ENCODE measurements at regions not wholly inside any gene's neighbourhood (a gene's known extent, or its start where the extent isn't known, plus 50 kb on each side); places are given as distances from the start of the nearest gene placed in this dataset.

DNA sequence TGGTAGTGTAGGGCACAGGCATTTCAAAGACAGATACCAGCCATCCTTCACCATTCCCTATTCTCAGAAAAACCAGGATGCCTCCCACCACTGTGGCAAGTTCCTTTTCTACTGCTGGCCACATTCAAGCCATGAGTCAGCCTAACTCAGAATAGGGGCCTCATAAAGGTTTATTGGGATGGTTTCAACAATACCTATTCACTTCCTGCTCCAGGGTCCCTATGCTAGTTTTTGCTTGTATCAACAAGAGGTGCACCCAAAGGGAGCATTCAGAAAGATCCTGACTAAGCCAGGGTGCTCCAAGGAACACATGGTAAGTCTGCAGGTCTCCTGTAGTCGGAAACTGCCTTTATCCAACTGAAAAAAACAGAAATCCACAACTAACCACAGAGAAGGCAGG is 76.9 kb upstream of the EGR2 start:
- peaks cover 15% of the 10 kb centered on the region for H3K27me3 Mint-ChIP-seq (ENCODE audit: low read depth)

DNA sequence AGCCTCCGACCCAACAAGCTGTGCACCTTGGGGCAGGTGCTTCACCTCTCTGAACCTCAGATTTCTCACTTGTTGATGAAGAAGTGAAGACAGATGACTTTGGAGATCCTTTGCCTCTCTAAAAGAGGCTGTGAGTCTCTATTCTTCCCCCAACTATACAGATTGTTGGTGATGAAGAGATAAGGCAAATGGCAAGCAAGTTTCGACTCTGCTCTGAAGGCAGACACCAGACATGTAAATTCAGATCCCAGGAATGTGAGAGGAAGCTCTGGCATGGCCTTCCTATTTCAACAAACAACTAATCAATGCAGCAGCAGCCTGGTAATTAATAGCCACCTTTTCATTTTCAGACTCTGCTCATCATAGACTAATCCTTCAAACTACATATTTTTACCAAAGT is 74.2 kb upstream of the EGR2 start:
- TF ChIP-seq, protein P1, sequence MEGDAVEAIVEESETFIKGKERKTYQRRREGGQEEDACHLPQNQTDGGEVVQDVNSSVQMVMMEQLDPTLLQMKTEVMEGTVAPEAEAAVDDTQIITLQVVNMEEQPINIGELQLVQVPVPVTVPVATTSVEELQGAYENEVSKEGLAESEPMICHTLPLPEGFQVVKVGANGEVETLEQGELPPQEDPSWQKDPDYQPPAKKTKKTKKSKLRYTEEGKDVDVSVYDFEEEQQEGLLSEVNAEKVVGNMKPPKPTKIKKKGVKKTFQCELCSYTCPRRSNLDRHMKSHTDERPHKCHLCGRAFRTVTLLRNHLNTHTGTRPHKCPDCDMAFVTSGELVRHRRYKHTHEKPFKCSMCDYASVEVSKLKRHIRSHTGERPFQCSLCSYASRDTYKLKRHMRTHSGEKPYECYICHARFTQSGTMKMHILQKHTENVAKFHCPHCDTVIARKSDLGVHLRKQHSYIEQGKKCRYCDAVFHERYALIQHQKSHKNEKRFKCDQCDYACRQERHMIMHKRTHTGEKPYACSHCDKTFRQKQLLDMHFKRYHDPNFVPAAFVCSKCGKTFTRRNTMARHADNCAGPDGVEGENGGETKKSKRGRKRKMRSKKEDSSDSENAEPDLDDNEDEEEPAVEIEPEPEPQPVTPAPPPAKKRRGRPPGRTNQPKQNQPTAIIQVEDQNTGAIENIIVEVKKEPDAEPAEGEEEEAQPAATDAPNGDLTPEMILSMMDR (IDR thresholded peaks at IDR 0.05), result no peak
- no peak for DNase-seq (ENCODE audit: low spot score)
- H3K4me1 Mint-ChIP-seq (ENCODE audit: low read depth), result peaks cover 12% of the 10 kb centered on the region
- no peak overlapping the region for H3K27ac Mint-ChIP-seq (ENCODE audit: unreplicated experiment)
- H3K27me3 Mint-ChIP-seq (ENCODE audit: low read depth), result peaks cover 13% of the 10 kb centered on the region
- H3K9me3 Mint-ChIP-seq (ENCODE audit: low read depth), result no peaks in the 10 kb centered on the region
- no peak overlapping the region for H3K4me3 Mint-ChIP-seq (ENCODE audit: unreplicated experiment)
- no peaks in the 10 kb centered on the region for H3K36me3 Mint-ChIP-seq (ENCODE audit: low read depth)

More for the DNA sequence above, 76.9 kb upstream of the EGR2 start:
- TF ChIP-seq, protein P1 (IDR thresholded peaks at IDR 0.05), result no peak
- DNase-seq (ENCODE audit: low spot score), result no peak
- Mint-ChIP-seq H3K27ac (ENCODE audit: unreplicated experiment) (no peak overlapping the region), H3K36me3 (ENCODE audit: low read depth) (no peaks in the 10 kb centered on the region), H3K4me1 (ENCODE audit: low read depth) (no peaks in the 10 kb centered on the region), H3K9me3 (ENCODE audit: low read depth) (no peaks in the 10 kb centered on the region), H3K4me3 (ENCODE audit: unreplicated experiment) (no peak overlapping the region)

DNA sequence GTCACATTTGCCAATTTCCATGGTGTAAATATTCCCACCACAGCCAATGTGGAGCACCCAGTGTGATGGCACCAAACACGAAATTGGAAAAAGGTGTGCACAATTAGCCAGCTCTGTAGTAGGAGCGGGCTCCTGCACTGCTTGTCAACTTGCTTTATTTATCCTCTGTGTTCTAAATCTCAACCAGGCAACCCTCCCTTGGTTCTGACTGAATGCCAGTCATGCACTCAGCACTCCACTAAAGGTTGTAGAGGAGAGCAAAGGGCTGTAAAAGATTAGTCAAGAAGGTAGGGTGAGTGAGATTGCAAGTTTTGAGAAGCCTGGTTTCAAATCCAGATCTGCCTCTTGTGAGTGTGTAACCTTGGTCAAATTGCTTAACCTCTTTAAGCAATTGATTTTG is 71.5 kb upstream of the EGR2 start:
- no peak overlapping the region for H3K27ac Mint-ChIP-seq (ENCODE audit: unreplicated experiment)
- DNase-seq (ENCODE audit: low spot score), result no peak
- TF ChIP-seq, protein P1 (IDR thresholded peaks at IDR 0.05), result no peak
- peaks cover 15% of the 10 kb centered on the region for H3K4me1 Mint-ChIP-seq (ENCODE audit: low read depth)
- no peak overlapping the region for H3K4me3 Mint-ChIP-seq (ENCODE audit: unreplicated experiment)
- no peaks in the 10 kb centered on the region for H3K9me3 Mint-ChIP-seq (ENCODE audit: low read depth)
- H3K27me3 Mint-ChIP-seq (ENCODE audit: low read depth), result peaks cover 17% of the 10 kb centered on the region
- H3K36me3 Mint-ChIP-seq (ENCODE audit: low read depth), result no peaks in the 10 kb centered on the region

DNA sequence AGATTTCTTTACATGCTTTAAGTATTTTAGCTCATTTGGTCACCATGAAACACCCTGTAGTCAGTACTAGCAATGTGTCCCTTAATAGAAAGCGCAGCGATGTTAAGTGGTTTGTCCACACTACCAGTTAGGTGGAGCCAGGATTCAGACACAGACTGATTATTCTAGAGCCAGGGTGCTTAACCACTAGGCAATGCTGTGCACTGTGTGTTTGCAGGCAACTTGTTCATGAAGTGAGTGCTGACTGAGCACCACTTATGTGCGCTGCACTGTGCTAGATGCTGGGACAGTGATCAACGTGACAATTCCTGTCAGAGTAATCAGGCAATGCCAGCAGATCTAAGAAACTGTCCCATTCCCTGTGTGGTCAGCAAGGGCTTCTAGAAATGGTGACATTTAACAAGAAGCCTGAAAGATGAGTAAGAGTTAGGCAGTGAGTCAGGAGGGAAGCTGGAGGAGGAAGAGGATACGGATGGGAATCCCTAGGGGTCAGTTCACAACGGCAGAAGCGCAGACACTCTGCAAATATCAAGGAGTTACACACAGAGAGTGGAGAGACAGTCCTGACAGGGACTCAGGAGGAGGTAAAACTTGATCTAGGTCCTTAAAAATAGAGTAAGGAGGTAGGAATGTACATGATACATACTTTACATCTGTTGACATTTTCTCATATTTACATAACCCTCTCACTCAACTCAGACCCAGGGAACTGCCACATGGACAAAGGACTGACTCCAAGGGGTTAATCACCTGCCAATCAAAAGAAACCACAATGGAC is 69.7 kb upstream of the EGR2 start:
- TF ChIP-seq, protein P1 (IDR thresholded peaks at IDR 0.05), result no peak
- DNase-seq (ENCODE audit: low spot score), result no peak
- no peak overlapping the region for H3K4me3 Mint-ChIP-seq (ENCODE audit: unreplicated experiment)
- peak overlapping the region; percentile 1 for H3K27ac Mint-ChIP-seq (ENCODE audit: unreplicated experiment)
- H3K4me1 Mint-ChIP-seq (ENCODE audit: low read depth), result peaks cover 15% of the 10 kb centered on the region
- no peaks in the 10 kb centered on the region for H3K9me3 Mint-ChIP-seq (ENCODE audit: low read depth)
- peaks cover 18% of the 10 kb centered on the region for H3K27me3 Mint-ChIP-seq (ENCODE audit: low read depth)
- no peaks in the 10 kb centered on the region for H3K36me3 Mint-ChIP-seq (ENCODE audit: low read depth)

DNA sequence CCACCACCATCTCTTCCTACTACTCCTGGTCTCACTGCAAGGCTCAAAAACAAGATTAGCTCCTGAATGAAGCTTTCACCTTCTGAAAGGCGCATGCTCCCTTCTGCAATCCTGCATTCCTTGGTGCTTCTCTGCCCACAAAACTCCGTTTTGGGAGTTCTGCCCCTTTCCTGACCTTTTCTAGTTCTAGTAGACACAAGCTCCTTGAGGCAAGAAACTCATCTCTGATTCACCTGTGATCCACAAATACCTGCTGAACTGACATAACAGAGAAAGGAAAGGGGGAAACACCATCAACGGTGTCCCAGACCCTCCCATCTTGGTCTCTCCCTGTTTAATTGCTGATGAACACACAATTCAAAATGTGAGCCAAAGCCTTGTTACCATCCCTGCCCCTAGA is 64.0 kb upstream of the EGR2 start:
- no peaks in the 10 kb centered on the region for H3K36me3 Mint-ChIP-seq (ENCODE audit: low read depth)

More for the DNA sequence above, 64.0 kb upstream of the EGR2 start:
- no peak overlapping the region for H3K27ac Mint-ChIP-seq (ENCODE audit: unreplicated experiment)
- TF ChIP-seq, protein P1 (IDR thresholded peaks at IDR 0.05), result no peak
- no peak overlapping the region for H3K4me3 Mint-ChIP-seq (ENCODE audit: unreplicated experiment)
- DNase-seq (ENCODE audit: low spot score), result no peak
- H3K27me3 Mint-ChIP-seq (ENCODE audit: low read depth), result peaks cover 24% of the 10 kb centered on the region
- no peaks in the 10 kb centered on the region for H3K9me3 Mint-ChIP-seq (ENCODE audit: low read depth)
- peaks cover 3% of the 10 kb centered on the region for H3K4me1 Mint-ChIP-seq (ENCODE audit: low read depth)

Data from chondrocyte (in vitro differentiated cells).